ENCODE measurements at regions not wholly inside any gene's neighbourhood (a gene's known extent, or its start where the extent isn't known, plus 50 kb on each side); places are given as distances from the start of the nearest gene placed in this dataset.
"Not testable (repeated sequence)": the region's sequence is repeated elsewhere in the genome, so short reads cannot be mapped to it uniquely, and the experiment has no call there.

- POLR2A ChIA-PET = no interaction called here
Observed at GRCh38 chr6:153984811-153985210, 54.2 kb upstream of the OPRM1 start.

GRCh38 chr6:153980171-153980570 lies 58.9 kb upstream of the OPRM1 start:
- H3K9me3 Mint-ChIP-seq = no peaks in the 10 kb centered on the region
- DNase-seq (no peak), ATAC-seq (ENCODE audit: low read depth) (no peak)
- H3K27ac Mint-ChIP-seq = no peak overlapping the region
- POLR2A ChIA-PET = no interaction called here
- no peaks in the 10 kb centered on the region for H3K36me3 Mint-ChIP-seq (ENCODE audit: low read depth)
- no peaks in the 10 kb centered on the region for H3K4me1 Mint-ChIP-seq
- H3K27me3 Mint-ChIP-seq = no peaks in the 10 kb centered on the region
- intact Hi-C loops (cut with micrococcal nuclease) = no loop called here
- H3K4me3 Mint-ChIP-seq = no peak overlapping the region
- CTCF ChIA-PET = no interaction called here
- TF ChIP-seq CTCF (IDR thresholded peaks at IDR 0.05) = no peak

More at GRCh38 chr6:153984811-153985210, 54.2 kb upstream of the OPRM1 start:
- no peaks in the 10 kb centered on the region for H3K36me3 Mint-ChIP-seq (ENCODE audit: low read depth)
- intact Hi-C loops (cut with micrococcal nuclease) = no loop called here
- no peak overlapping the region for H3K4me3 Mint-ChIP-seq
- no peak for ATAC-seq (ENCODE audit: low read depth)
- no peaks in the 10 kb centered on the region for H3K4me1 Mint-ChIP-seq
- no peak overlapping the region for H3K27ac Mint-ChIP-seq
- TF ChIP-seq CTCF (IDR thresholded peaks at IDR 0.05) = no peak
- H3K9me3 Mint-ChIP-seq = no peaks in the 10 kb centered on the region
- CTCF ChIA-PET = no interaction called here
- no peaks in the 10 kb centered on the region for H3K27me3 Mint-ChIP-seq
- DNase-seq = no peak

- DNase-seq; POLR2A ChIA-PET; H3K9me3 Mint-ChIP-seq; H3K4me3 Mint-ChIP-seq; ATAC-seq (ENCODE audit: low read depth); H3K27me3 Mint-ChIP-seq; intact Hi-C loops (cut with micrococcal nuclease); H3K4me1 Mint-ChIP-seq; CTCF ChIA-PET; H3K27ac Mint-ChIP-seq; H3K36me3 Mint-ChIP-seq (ENCODE audit: low read depth): not testable (repeated sequence)
Observed at GRCh38 chr6:153978911-153979548, 60.0 kb upstream of the OPRM1 start.

GRCh38 chr6:153976921-153977693 lies 61.9 kb upstream of the OPRM1 start:
- CTCF ChIA-PET = no interaction called here
- Mint-ChIP-seq H3K9me3 (no peaks in the 10 kb centered on the region), H3K4me3 (no peak overlapping the region), H3K27ac (no peak overlapping the region), H3K27me3 (no peaks in the 10 kb centered on the region), H3K36me3 (ENCODE audit: low read depth) (no peaks in the 10 kb centered on the region), H3K4me1 (no peaks in the 10 kb centered on the region)
- no peak for DNase-seq
- intact Hi-C loops (cut with micrococcal nuclease) = no loop called here
- no peak for TF ChIP-seq CTCF (IDR thresholded peaks at IDR 0.05)
- POLR2A ChIA-PET = no interaction called here
- no peak for ATAC-seq (ENCODE audit: low read depth)

- H3K36me3 Mint-ChIP-seq (ENCODE audit: low read depth) = no peaks in the 10 kb centered on the region
Observed at GRCh38 chr6:153966001-153966400, 73.0 kb upstream of the OPRM1 start.

More at GRCh38 chr6:153966001-153966400, 73.0 kb upstream of the OPRM1 start:
- ChIA-PET CTCF (no interaction called here), POLR2A (no interaction called here)
- Mint-ChIP-seq H3K27me3 (no peaks in the 10 kb centered on the region), H3K4me1 (no peaks in the 10 kb centered on the region), H3K9me3 (no peaks in the 10 kb centered on the region), H3K4me3 (no peak overlapping the region), H3K27ac (no peak overlapping the region)
- intact Hi-C loops (cut with micrococcal nuclease) = no loop called here
- TF ChIP-seq CTCF (IDR thresholded peaks at IDR 0.05) = no peak
- DNase-seq = no peak
- no peak for ATAC-seq (ENCODE audit: low read depth)
